ENCODE measurements at regions not wholly inside any gene's neighbourhood (a gene's known extent, or its start where the extent isn't known, plus 50 kb on each side); places are given as distances from the start of the nearest gene placed in this dataset.

DNA sequence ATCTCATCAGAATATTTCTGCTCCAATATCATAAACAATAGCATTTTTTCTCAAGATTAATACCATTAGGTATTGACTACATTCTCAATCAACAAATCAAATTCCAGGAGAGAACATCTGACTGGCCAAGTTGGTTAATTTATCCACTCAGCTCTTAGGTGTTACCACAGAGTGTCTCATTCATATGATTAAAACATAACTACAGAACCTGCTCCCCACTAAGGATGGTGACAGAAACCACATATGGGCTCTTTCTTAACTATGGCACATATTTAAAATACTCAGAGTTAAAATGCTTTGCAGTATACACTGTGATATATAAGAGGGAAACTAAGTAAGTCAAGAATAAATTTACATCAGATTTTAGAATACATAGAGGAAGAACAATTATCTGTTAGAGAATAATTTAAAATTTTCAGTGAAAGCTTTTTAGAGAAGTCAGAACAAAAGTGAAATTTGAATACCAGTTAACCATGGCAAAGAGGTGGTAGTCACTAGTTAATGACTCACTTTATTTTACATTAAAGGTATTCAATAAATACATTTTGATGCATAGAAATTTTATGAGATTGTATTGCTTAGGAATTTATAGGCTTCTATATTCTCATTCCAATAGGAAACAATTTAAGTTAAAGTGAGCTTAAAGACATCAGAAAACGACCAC is 1120.8 kb upstream of the TMEFF2 start:
- ChIA-PET CTCF (no interaction called here), POLR2A (no interaction called here)
- 7% methylated on average over 1 of the region's 1 CpG for WGBS (ENCODE audit: missing lambda C conversion rate)
- TF ChIP-seq NR3C1 (IDR thresholded peaks at IDR 0.05): no peak
- TF ChIP-seq, protein P1, sequence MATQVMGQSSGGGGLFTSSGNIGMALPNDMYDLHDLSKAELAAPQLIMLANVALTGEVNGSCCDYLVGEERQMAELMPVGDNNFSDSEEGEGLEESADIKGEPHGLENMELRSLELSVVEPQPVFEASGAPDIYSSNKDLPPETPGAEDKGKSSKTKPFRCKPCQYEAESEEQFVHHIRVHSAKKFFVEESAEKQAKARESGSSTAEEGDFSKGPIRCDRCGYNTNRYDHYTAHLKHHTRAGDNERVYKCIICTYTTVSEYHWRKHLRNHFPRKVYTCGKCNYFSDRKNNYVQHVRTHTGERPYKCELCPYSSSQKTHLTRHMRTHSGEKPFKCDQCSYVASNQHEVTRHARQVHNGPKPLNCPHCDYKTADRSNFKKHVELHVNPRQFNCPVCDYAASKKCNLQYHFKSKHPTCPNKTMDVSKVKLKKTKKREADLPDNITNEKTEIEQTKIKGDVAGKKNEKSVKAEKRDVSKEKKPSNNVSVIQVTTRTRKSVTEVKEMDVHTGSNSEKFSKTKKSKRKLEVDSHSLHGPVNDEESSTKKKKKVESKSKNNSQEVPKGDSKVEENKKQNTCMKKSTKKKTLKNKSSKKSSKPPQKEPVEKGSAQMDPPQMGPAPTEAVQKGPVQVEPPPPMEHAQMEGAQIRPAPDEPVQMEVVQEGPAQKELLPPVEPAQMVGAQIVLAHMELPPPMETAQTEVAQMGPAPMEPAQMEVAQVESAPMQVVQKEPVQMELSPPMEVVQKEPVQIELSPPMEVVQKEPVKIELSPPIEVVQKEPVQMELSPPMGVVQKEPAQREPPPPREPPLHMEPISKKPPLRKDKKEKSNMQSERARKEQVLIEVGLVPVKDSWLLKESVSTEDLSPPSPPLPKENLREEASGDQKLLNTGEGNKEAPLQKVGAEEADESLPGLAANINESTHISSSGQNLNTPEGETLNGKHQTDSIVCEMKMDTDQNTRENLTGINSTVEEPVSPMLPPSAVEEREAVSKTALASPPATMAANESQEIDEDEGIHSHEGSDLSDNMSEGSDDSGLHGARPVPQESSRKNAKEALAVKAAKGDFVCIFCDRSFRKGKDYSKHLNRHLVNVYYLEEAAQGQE (IDR thresholded peaks at IDR 0.05): no peak
- TF ChIP-seq EHMT2 (IDR thresholded peaks at IDR 0.05; ENCODE audit: low read depth): no peak
- TF ChIP-seq HOXB13 (CRISPR knock-in tag; IDR thresholded peaks at IDR 0.05; ENCODE audit: low read depth): no peak
- TF ChIP-seq RARB (CRISPR knock-in tag; IDR thresholded peaks at IDR 0.05): no peak
- TF ChIP-seq, protein P2, sequence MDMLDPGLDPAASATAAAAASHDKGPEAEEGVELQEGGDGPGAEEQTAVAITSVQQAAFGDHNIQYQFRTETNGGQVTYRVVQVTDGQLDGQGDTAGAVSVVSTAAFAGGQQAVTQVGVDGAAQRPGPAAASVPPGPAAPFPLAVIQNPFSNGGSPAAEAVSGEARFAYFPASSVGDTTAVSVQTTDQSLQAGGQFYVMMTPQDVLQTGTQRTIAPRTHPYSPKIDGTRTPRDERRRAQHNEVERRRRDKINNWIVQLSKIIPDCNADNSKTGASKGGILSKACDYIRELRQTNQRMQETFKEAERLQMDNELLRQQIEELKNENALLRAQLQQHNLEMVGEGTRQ (IDR thresholded peaks at IDR 0.05): no peak
- TF ChIP-seq NPAS2 (CRISPR knock-in tag; IDR thresholded peaks at IDR 0.05; ENCODE audit: borderline replicate concordance): no peak
- H3K9me3 ChIP-seq: no peaks in the 10 kb centered on the region
- no peak for DNase-seq (ENCODE audit: low read depth in 1 of 2, low spot score in 1 of 2)
- no peak for FAIRE-seq
- H3K4me3 ChIP-seq: no peak overlapping the region
- ATAC-seq: no peak
- no peak overlapping the region for H3K4me2 ChIP-seq
- H3K27ac ChIP-seq: no peak overlapping the region
- H3K4me1 ChIP-seq: no peaks in the 10 kb centered on the region

DNA sequence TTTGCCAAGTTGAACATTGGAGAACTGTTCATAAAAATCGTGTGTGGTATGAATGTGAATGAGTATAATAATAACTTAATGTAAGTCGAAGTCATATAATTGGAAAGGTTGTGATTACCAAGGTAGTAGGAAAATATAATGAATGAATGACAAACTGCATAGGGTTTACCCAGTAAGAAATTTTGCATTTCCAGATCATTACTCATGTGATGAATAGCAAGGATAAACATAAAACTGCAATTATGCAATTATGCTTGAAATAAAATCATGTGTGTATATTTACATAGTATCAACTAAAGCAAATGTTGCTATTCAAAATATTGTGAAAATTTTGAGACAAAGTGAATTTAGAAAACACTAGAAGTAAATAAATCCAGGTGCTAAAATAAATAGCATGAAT is 1108.7 kb upstream of the TMEFF2 start:
- FAIRE-seq (no peak), ATAC-seq (no peak), DNase-seq (ENCODE audit: low read depth in 1 of 2, low spot score in 1 of 2) (no peak)
- Histone ChIP-seq H3K27ac (no peak overlapping the region), H3K4me3 (no peak overlapping the region), H3K9me3 (no peaks in the 10 kb centered on the region), H3K4me1 (no peaks in the 10 kb centered on the region), H3K4me2 (no peak overlapping the region)
- ChIA-PET CTCF (no interaction called here), POLR2A (no interaction called here)
- TF ChIP-seq BHLHE40 (IDR thresholded peaks at IDR 0.05; ENCODE audit: low read depth, low read length) (no peak), KDM5A (IDR thresholded peaks at IDR 0.05) (no peak), RFX5 (IDR thresholded peaks at IDR 0.05) (no peak), SREBF2 (IDR thresholded peaks at IDR 0.05) (no peak), ZC3H11A (IDR thresholded peaks at IDR 0.05) (no peak), HOXB13 (CRISPR knock-in tag; IDR thresholded peaks at IDR 0.05; ENCODE audit: low read depth) (no peak), HOXB5 (CRISPR knock-in tag; IDR thresholded peaks at IDR 0.05) (no peak), FOSL2 (IDR thresholded peaks at IDR 0.05) (no peak), FOSL2 (CRISPR knock-in tag; IDR thresholded peaks at IDR 0.05) (no peak), EP300 (IDR thresholded peaks at IDR 0.05) (no peak)
- TF ChIP-seq, protein P1 (IDR thresholded peaks at IDR 0.05): no peak
- TF ChIP-seq, protein P3, sequence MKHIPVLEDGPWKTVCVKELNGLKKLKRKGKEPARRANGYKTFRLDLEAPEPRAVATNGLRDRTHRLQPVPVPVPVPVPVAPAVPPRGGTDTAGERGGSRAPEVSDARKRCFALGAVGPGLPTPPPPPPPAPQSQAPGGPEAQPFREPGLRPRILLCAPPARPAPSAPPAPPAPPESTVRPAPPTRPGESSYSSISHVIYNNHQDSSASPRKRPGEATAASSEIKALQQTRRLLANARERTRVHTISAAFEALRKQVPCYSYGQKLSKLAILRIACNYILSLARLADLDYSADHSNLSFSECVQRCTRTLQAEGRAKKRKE (CRISPR knock-in tag; IDR thresholded peaks at IDR 0.05; ENCODE audit: low read depth): no peak
- TF ChIP-seq, protein P4, sequence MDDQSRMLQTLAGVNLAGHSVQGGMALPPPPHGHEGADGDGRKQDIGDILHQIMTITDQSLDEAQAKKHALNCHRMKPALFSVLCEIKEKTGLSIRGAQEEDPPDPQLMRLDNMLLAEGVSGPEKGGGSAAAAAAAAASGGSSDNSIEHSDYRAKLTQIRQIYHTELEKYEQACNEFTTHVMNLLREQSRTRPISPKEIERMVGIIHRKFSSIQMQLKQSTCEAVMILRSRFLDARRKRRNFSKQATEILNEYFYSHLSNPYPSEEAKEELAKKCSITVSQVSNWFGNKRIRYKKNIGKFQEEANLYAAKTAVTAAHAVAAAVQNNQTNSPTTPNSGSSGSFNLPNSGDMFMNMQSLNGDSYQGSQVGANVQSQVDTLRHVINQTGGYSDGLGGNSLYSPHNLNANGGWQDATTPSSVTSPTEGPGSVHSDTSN (IDR thresholded peaks at IDR 0.05): no peak
- TF ChIP-seq, protein P5, sequence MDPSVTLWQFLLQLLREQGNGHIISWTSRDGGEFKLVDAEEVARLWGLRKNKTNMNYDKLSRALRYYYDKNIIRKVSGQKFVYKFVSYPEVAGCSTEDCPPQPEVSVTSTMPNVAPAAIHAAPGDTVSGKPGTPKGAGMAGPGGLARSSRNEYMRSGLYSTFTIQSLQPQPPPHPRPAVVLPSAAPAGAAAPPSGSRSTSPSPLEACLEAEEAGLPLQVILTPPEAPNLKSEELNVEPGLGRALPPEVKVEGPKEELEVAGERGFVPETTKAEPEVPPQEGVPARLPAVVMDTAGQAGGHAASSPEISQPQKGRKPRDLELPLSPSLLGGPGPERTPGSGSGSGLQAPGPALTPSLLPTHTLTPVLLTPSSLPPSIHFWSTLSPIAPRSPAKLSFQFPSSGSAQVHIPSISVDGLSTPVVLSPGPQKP (IDR thresholded peaks at IDR 0.05; ENCODE audit: low read depth, low read length): no peak
- 9% methylated on average over 2 of the region's 2 CpGs for WGBS (ENCODE audit: missing lambda C conversion rate)
